SH-SY5Y (cell line): ENCODE measurements at regions not wholly inside any gene's neighbourhood (a gene's known extent, or its start where the extent isn't known, plus 50 kb on each side); places are given as distances from the start of the nearest gene placed in this dataset.

Source experiments
- GATA2 ChIP-seq: IDR thresholded peaks from 2 replicates; pipeline ENCODE4 v1.6.1; 2011; ENCODE audit warnings: mild to moderate bottlenecking, low read depth, low read length
- GATA3 ChIP-seq: IDR thresholded peaks from 2 replicates; pipeline ENCODE4 v1.6.1; 2011; ENCODE audit warnings: low read depth, mild to moderate bottlenecking, low read length, moderate library complexity

- TF ChIP-seq GATA3 = no peak
- no peak for TF ChIP-seq GATA2
Observed at GRCh38 chr1:56395776-56396175, 183.6 kb downstream of the PLPP3 start.
